ENCODE measurements at regions not wholly inside any gene's neighbourhood (a gene's known extent, or its start where the extent isn't known, plus 50 kb on each side); places are given as distances from the start of the nearest gene placed in this dataset.

GRCh38 chr2:181341855-181342600 lies 115.2 kb upstream of the ITGA4 start:
- Histone ChIP-seq H3K9me3 (no peaks in the 10 kb centered on the region), H3K4me1 (no peaks in the 10 kb centered on the region), H3K4me3 (no peak overlapping the region), H3K36me3 (no peaks in the 10 kb centered on the region), H3K27me3 (no peaks in the 10 kb centered on the region), H3K27ac (no peak overlapping the region)
- 36% methylated on average over 2 of the region's 2 CpGs for WGBS (ENCODE audit: insufficient coverage, low coverage, low lambda C conversion rate, missing lambda C conversion rate)
- TF ChIP-seq CTCF (IDR thresholded peaks at IDR 0.05) (no peak), POLR2A (IDR thresholded peaks at IDR 0.05) (no peak)
- ATAC-seq (no peak), DNase-seq (no peak)
- intact Hi-C loops (cut with DNase I), result no loop called here

GRCh38 chr2:181348107-181348837 lies 108.9 kb upstream of the ITGA4 start:
- no peak for TF ChIP-seq POLR2A (IDR thresholded peaks at IDR 0.05)
- TF ChIP-seq CTCF (IDR thresholded peaks at IDR 0.05), result no peak

GRCh38 chr2:181352158-181352557 lies 105.0 kb upstream of the ITGA4 start:
- TF ChIP-seq POLR2A (IDR thresholded peaks at IDR 0.05) (no peak), CTCF (IDR thresholded peaks at IDR 0.05) (no peak)
- Histone ChIP-seq H3K4me3 (no peak overlapping the region), H3K9me3 (no peaks in the 10 kb centered on the region), H3K27ac (no peak overlapping the region), H3K4me1 (no peaks in the 10 kb centered on the region), H3K36me3 (no peaks in the 10 kb centered on the region), H3K27me3 (no peaks in the 10 kb centered on the region)
- intact Hi-C loops (cut with DNase I), result no loop called here
- WGBS (ENCODE audit: insufficient coverage, low coverage, low lambda C conversion rate, missing lambda C conversion rate), result 20% methylated on average over 1 of the region's 1 CpG
- no peak for DNase-seq
- no peak for ATAC-seq

More at GRCh38 chr2:181348107-181348837, 108.9 kb upstream of the ITGA4 start:
- H3K4me3 ChIP-seq, result no peak overlapping the region
- H3K9me3 ChIP-seq, result no peaks in the 10 kb centered on the region
- intact Hi-C loops (cut with DNase I), result no loop called here
- no peak overlapping the region for H3K27ac ChIP-seq
- H3K4me1 ChIP-seq, result no peaks in the 10 kb centered on the region
- no peaks in the 10 kb centered on the region for H3K27me3 ChIP-seq
- ATAC-seq, result no peak
- H3K36me3 ChIP-seq, result no peaks in the 10 kb centered on the region
- DNase-seq, result no peak

- no peaks in the 10 kb centered on the region for H3K9me3 ChIP-seq
- no peak overlapping the region for H3K27ac ChIP-seq
- no peaks in the 10 kb centered on the region for H3K4me1 ChIP-seq
- no peaks in the 10 kb centered on the region for H3K27me3 ChIP-seq
- no peaks in the 10 kb centered on the region for H3K36me3 ChIP-seq
- ATAC-seq (peak in 1 of 4 donors; percentile 43), DNase-seq (no peak)
- no peak overlapping the region for H3K4me3 ChIP-seq
- TF ChIP-seq CTCF (IDR thresholded peaks at IDR 0.05), result no peak
- TF ChIP-seq POLR2A (IDR thresholded peaks at IDR 0.05), result no peak
- intact Hi-C loops (cut with DNase I), result no loop called here
- 56% methylated on average over 3 of the region's 3 CpGs for WGBS (ENCODE audit: insufficient coverage, low coverage, low lambda C conversion rate, missing lambda C conversion rate)
Observed at GRCh38 chr2:181354626-181355025, 102.6 kb upstream of the ITGA4 start.
